Activated CD8-positive, alpha-beta T cell treated with anti-CD3 and anti-CD28 coated beads for 36 hours (primary cell): ENCODE measurements at regions not wholly inside any gene's neighbourhood (a gene's known extent, or its start where the extent isn't known, plus 50 kb on each side); places are given as distances from the start of the nearest gene placed in this dataset.
A peak's percentile ranks its signal among the peaks of the same experiment; 100 is the strongest.
"Not testable (repeated sequence)": the region's sequence is repeated elsewhere in the genome, so short reads cannot be mapped to it uniquely, and the experiment has no call there.

Experiments used
- ATAC-seq: fragments of 200-7000 bp; cut with Tn5 transposase; one replicate; pipeline ENCODE4 v1.10.0; 2021; ENCODE audit warnings: mild to moderate bottlenecking, moderate library complexity
- CTCF ChIA-PET: fragments of 350-600 bp; sonication (Branson Sonifier 250); formaldehyde crosslinking; loops from one replicate; lab custom pipeline; 2021; ENCODE audit warnings: antibody characterized with exemption; lab: Charles Lee
- POLR2A ChIA-PET: fragments of 350-600 bp; sonication (Branson Sonifier 250); formaldehyde crosslinking; loops from one replicate; lab custom pipeline; 2021; ENCODE audit warnings: antibody characterized with exemption; lab: Charles Lee
- DNase-seq: peaks from one replicate; pipeline ENCODE4 v3.0.0-alpha.2; 2020
- H3K27ac Mint-ChIP-seq: one replicate; pipeline ENCODE4 v1.8.0; 2021; ENCODE audit warnings: mild to moderate bottlenecking, mixed read lengths
- H3K27me3 Mint-ChIP-seq: one replicate; pipeline ENCODE4 v1.8.0; 2021; ENCODE audit warnings: mixed read lengths
- H3K36me3 Mint-ChIP-seq: one replicate; pipeline ENCODE4 v1.8.0; 2021; ENCODE audit warnings: low read depth, mixed read lengths
- H3K4me1 Mint-ChIP-seq: one replicate; pipeline ENCODE4 v1.8.0; 2021; ENCODE audit warnings: low read depth, mixed read lengths
- H3K4me3 Mint-ChIP-seq: one replicate; pipeline ENCODE4 v1.8.0; 2021; ENCODE audit warnings: mild to moderate bottlenecking, moderate library complexity, mixed read lengths
- H3K9me3 Mint-ChIP-seq: one replicate; pipeline ENCODE4 v1.8.0; 2021; ENCODE audit warnings: mixed read lengths
- CTCF ChIP-seq: fragments of 200-600 bp; IDR thresholded peaks from one replicate; pipeline ENCODE4 v1.8.0; 2022; ENCODE audit warnings: antibody characterized with exemption, mild to moderate bottlenecking
- intact Hi-C: fragments of 100-400 bp; cut with micrococcal nuclease; formaldehyde crosslinking; loops from one replicate; pipeline ENCODE4 v1.10.0; 2022

DNA sequence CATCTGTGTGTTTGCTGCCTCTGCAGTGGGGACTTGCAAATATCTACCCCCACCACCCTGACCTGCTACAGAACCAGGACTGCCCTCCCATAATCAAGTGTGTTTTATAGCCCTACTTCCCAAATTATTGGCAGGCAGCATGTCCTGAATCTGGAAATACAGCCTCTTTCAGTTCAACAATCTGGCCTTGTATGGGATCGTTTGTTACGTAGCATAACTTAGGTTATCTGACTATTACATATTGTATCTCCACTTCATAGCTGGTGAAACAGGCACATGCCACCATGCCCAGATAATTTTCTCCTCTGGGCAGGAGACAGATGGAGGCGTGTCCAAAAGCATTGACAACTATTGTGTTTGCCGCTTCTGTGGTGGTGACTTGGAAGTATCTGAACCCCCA is 66.7 kb upstream of the ADGRL1 start:
- ATAC-seq (no peak), DNase-seq (no peak)
- peaks cover 3% of the 10 kb centered on the region for H3K36me3 Mint-ChIP-seq
- intact Hi-C loops, result no loop called here
- H3K27me3 Mint-ChIP-seq, result no peaks in the 10 kb centered on the region
- H3K27ac Mint-ChIP-seq, result no peak overlapping the region
- H3K9me3 Mint-ChIP-seq, result peaks cover 10% of the 10 kb centered on the region
- ChIA-PET POLR2A (interaction anchor here (0.9 to 1.2 kb wide), 2 partner anchors 16 to 133 kb away, joined by 3 read pairs; no protein-coding TSS in a partner anchor), CTCF (interaction anchor here (0.5 to 1.4 kb wide), 3 partner anchors 76 to 285 kb away, joined by 3 read pairs; no protein-coding TSS in a partner anchor)
- TF ChIP-seq CTCF, result no peak
- H3K4me3 Mint-ChIP-seq, result no peak overlapping the region
- H3K4me1 Mint-ChIP-seq, result peaks cover 13% of the 10 kb centered on the region

DNA sequence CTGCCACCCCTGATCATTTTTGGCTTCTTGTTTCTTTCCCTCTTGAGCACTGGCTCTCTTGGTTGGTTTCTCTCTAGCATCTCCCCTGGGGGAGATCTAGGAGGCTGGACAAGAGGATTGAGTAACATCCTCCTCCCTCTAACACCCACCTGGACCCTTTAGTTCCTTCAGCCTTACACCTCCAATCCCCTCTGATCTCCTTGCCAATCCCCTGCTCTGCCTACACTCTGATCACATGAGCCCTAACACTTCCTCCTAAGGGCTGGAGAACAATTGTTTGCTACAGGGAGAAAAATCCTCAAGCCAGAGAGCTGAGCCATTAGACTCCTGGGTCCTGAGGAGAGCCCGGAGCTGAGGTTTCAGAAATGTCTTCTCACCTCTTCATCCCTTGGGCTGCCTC is 65.9 kb upstream of the ADGRL1 start:
- intact Hi-C loops, result no loop called here
- H3K9me3 Mint-ChIP-seq, result peaks cover 10% of the 10 kb centered on the region

DNA sequence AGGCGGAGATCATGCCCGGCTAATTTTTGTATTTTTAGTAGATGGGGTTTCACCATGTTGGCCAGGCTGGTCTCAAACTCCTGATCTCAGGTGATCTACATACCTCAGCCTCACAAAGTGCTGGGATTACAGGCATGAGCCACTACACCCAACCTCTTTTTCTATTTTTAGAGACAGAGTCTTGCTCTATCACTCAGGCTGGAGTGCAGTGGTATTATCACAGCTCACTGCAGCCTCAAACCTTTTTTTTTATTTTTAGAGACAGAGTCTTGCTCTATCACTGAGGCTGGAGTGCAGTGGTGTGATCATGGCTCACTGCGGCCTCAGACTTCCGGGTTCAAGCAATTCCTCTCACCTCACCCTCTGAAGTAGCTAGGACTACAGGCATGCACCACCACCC is 64.6 kb upstream of the ADGRL1 start:
- POLR2A ChIA-PET, H3K4me3 Mint-ChIP-seq, H3K9me3 Mint-ChIP-seq, H3K4me1 Mint-ChIP-seq, H3K36me3 Mint-ChIP-seq, H3K27ac Mint-ChIP-seq, intact Hi-C loops, ATAC-seq, H3K27me3 Mint-ChIP-seq, DNase-seq: not testable (repeated sequence)
- CTCF ChIA-PET, result interaction anchor here (0.6 to 2.1 kb wide), 3 partner anchors 18 to 344 kb away, joined by 3 to 6 read pairs (median 6); no protein-coding TSS in a partner anchor

More for the DNA sequence above, 65.9 kb upstream of the ADGRL1 start:
- Mint-ChIP-seq H3K27me3 (no peaks in the 10 kb centered on the region), H3K27ac (no peak overlapping the region), H3K4me1 (peaks cover 13% of the 10 kb centered on the region), H3K4me3 (no peak overlapping the region), H3K36me3 (peaks cover 3% of the 10 kb centered on the region)
- DNase-seq, result no peak
- TF ChIP-seq CTCF, result no peak
- POLR2A ChIA-PET, result no interaction called here
- CTCF ChIA-PET, result interaction anchor here (1.4 kb wide), 1 partner anchor 77 kb away, joined by 3 read pairs; no protein-coding TSS in a partner anchor
- no peak for ATAC-seq

- TF ChIP-seq CTCF, result no peak
- no peaks in the 10 kb centered on the region for H3K36me3 Mint-ChIP-seq
- no peak overlapping the region for H3K27ac Mint-ChIP-seq
- no peaks in the 10 kb centered on the region for H3K4me1 Mint-ChIP-seq
- POLR2A ChIA-PET, result no interaction called here
- H3K4me3 Mint-ChIP-seq, result no peak overlapping the region
- no peaks in the 10 kb centered on the region for H3K9me3 Mint-ChIP-seq
- ATAC-seq (no peak), DNase-seq (no peak)
- intact Hi-C loops, result no loop called here
- CTCF ChIA-PET, result interaction anchor here (0.7 kb wide), 1 partner anchor 81 kb away, joined by 4 read pairs; no protein-coding TSS in a partner anchor
- no peaks in the 10 kb centered on the region for H3K27me3 Mint-ChIP-seq
These were observed 61.3 kb upstream of the ADGRL1 start for GRCh38 chr19:14267224-14267741.

- H3K4me1 Mint-ChIP-seq, H3K27me3 Mint-ChIP-seq, H3K4me3 Mint-ChIP-seq, CTCF ChIA-PET, H3K27ac Mint-ChIP-seq, H3K9me3 Mint-ChIP-seq, intact Hi-C loops, DNase-seq, H3K36me3 Mint-ChIP-seq, ATAC-seq: not testable (repeated sequence)
- POLR2A ChIA-PET, result interaction anchor here (0.6 kb wide), 1 partner anchor 78 kb away, joined by 3 read pairs; no protein-coding TSS in a partner anchor
These were observed 60.2 kb upstream of the ADGRL1 start for GRCh38 chr19:14266208-14266607.

DNA sequence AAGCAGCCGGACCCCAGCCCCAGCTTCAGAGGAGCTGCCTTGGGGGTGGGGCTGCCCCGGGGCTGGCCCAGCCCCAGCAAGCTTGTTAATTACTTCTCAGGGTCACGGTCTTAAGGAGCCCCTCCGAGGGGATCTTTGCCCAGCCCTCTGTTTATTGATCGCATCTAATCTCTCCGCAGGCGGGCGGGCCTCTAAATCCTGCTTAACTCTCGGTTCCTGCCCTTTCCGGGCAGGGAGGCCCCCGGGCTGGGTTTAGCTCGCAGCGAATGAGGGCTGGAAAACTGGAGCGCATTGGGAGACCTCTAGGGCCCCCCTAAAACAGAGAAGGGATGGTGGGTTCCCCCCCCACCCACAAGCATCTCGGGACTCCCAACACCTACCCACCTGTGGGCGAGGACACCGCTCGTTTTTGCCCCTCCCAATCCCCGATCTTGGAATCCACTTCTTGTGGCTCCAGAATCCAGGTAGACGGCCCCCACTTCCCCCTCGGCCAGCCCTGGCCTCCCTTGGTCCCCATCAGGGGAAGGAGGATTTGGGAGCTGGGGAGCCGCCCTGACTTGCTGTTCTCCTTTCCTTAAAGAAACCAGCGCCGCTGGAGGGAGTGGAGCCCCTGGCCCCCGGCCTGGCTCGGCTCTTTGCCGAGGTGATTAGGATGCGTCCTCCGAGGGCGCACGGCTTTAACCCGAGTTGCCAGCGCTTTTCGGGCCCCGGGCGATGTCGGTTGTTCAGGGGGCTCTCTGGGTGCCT is 59.5 kb upstream of the ADGRL1 start:
- H3K27ac Mint-ChIP-seq, result no peak overlapping the region
- no peaks in the 10 kb centered on the region for H3K36me3 Mint-ChIP-seq

DNA sequence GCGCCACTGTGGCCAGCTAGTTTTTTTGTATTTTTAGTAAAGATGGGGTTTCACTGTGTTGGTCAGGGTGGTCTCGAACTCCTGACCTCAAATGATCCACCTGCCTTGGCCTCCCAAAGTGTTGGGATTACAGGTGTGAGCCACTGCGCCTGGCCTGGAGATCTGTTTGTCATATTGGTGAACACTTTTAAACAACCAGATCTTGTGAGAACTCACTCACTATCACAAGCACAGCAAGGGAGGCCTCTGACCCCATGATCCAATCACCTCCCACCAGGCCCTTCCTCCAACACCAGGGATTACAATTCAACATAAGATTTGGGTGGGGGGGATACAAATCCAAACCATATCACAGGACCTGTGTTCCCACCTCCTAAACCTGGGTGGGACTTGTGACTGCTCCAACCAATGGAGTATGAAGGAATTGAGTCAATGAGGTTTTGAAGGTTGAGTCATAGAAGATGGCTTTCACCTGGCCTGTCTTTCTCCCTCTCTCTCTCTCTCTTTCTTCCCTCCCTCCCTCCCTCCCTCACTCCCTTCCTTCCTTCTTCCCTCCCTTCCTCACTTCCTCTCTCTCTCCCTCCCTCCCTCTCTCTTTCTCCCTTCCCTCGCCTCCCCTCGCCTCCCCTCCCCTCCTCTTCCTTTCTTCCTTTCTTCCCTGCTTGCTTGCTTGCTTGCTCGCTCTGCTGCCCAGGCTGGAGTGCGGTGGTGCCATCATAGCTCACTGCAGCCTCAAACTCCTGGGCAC is 50.1 kb upstream of the ADGRL1 start:
- DNase-seq, result peak; percentile 24
- ATAC-seq, result peak; percentile 93

More for the DNA sequence above, 59.5 kb upstream of the ADGRL1 start:
- ChIA-PET POLR2A (interaction anchor here (0.6 kb wide), 1 partner anchor 79 kb away, joined by 3 read pairs; no protein-coding TSS in a partner anchor), CTCF (interaction anchor here (1.7 kb wide), 1 partner anchor 83 kb away, joined by 4 read pairs; no protein-coding TSS in a partner anchor)
- TF ChIP-seq CTCF, result no peak
- H3K9me3 Mint-ChIP-seq, result no peaks in the 10 kb centered on the region
- intact Hi-C loops, result no loop called here
- no peaks in the 10 kb centered on the region for H3K27me3 Mint-ChIP-seq
- DNase-seq (no peak), ATAC-seq (no peak)
- H3K4me3 Mint-ChIP-seq, result no peak overlapping the region
- no peaks in the 10 kb centered on the region for H3K4me1 Mint-ChIP-seq

More for the DNA sequence above, 50.1 kb upstream of the ADGRL1 start:
- H3K27me3 Mint-ChIP-seq, intact Hi-C loops, H3K27ac Mint-ChIP-seq, H3K9me3 Mint-ChIP-seq, CTCF ChIA-PET, H3K4me3 Mint-ChIP-seq, H3K36me3 Mint-ChIP-seq, POLR2A ChIA-PET: not testable (repeated sequence)
- peaks cover 12% of the 10 kb centered on the region for H3K4me1 Mint-ChIP-seq
